SK-N-SH treated with all-trans-retinoic acid at 6 μM for 48 hours (cell line): ENCODE measurements at regions not wholly inside any gene's neighbourhood (a gene's known extent, or its start where the extent isn't known, plus 50 kb on each side); places are given as distances from the start of the nearest gene placed in this dataset.

ENCODE experiments used
- ATAC-seq: fragments of 200-7000 bp; cut with Tn5 transposase; 3 replicates; pipeline ENCODE4 v1.9.1; 2020; ENCODE audit warnings: mild to moderate bottlenecking, moderate library complexity
- BACH2 ChIP-seq: fragments of 250-450 bp; sonication (Bioruptor Pico); IDR thresholded peaks from 2 replicates; pipeline ENCODE4 v1.9.0; 2021; ENCODE audit warnings: mild to moderate bottlenecking, borderline replicate concordance
- CREB5 ChIP-seq: fragments of 250-450 bp; sonication (Bioruptor Pico); IDR thresholded peaks from 2 replicates; pipeline ENCODE4 v1.5.1; 2020; ENCODE audit warnings: low read depth, mild to moderate bottlenecking, moderate library complexity
- CSDC2 ChIP-seq: fragments of 250-450 bp; sonication (Bioruptor Pico); IDR thresholded peaks from 2 replicates; pipeline ENCODE4 v1.5.0; 2020; ENCODE audit warnings: mild to moderate bottlenecking, moderate library complexity
- CSRNP3 ChIP-seq: fragments of 250-450 bp; sonication (Bioruptor Pico); IDR thresholded peaks from 2 replicates; pipeline ENCODE4 v1.5.1; 2021; ENCODE audit warnings: mild to moderate bottlenecking, moderate library complexity
- GLIS3 ChIP-seq: fragments of 250-450 bp; sonication (Bioruptor Pico); IDR thresholded peaks from 2 replicates; pipeline ENCODE4 v1.5.0; 2020; ENCODE audit warnings: mild to moderate bottlenecking, moderate library complexity
- ISL1 ChIP-seq: fragments of 250-450 bp; sonication (Bioruptor Pico); IDR thresholded peaks from 2 replicates; pipeline ENCODE4 v2.1.2; 2022; ENCODE audit warnings: mild to moderate bottlenecking, moderate library complexity
- OSR1 ChIP-seq: fragments of 250-450 bp; sonication (Bioruptor Pico); IDR thresholded peaks from 2 replicates; pipeline ENCODE4 v1.8.0; 2022; ENCODE audit warnings: moderate library complexity, mild to moderate bottlenecking, inconsistent platforms
- POU6F1 ChIP-seq: fragments of 250-450 bp; sonication (Bioruptor Pico); IDR thresholded peaks from 2 replicates; pipeline ENCODE4 v1.8.0; 2021; ENCODE audit warnings: low read depth, mild to moderate bottlenecking, moderate library complexity, borderline replicate concordance
- PPARA ChIP-seq: fragments of 250-450 bp; sonication (Bioruptor Pico); IDR thresholded peaks from 2 replicates; pipeline ENCODE4 v1.5.0; 2020; ENCODE audit warnings: mild to moderate bottlenecking, borderline replicate concordance
- RARB ChIP-seq: fragments of 250-450 bp; sonication (Bioruptor Pico); IDR thresholded peaks from 2 replicates; pipeline ENCODE4 v1.8.0; 2021; ENCODE audit warnings: mild to moderate bottlenecking, moderate library complexity
- SNAI2 ChIP-seq: fragments of 250-450 bp; sonication (Bioruptor Pico); IDR thresholded peaks from 2 replicates; pipeline ENCODE4 v1.5.0; 2020; ENCODE audit warnings: mild to moderate bottlenecking, moderate library complexity
- TCF4 ChIP-seq: fragments of 250-450 bp; sonication (Bioruptor Pico); IDR thresholded peaks from 2 replicates; pipeline ENCODE4 v1.8.0; 2021; ENCODE audit warnings: mild to moderate bottlenecking, moderate library complexity, borderline replicate concordance
- TOX ChIP-seq: fragments of 250-450 bp; sonication (Bioruptor Pico); IDR thresholded peaks from 2 replicates; pipeline ENCODE4 v1.8.0; 2021; ENCODE audit warnings: mild to moderate bottlenecking, moderate library complexity, borderline replicate concordance
- TSHZ2 ChIP-seq: fragments of 250-450 bp; sonication (Bioruptor Pico); IDR thresholded peaks from 2 replicates; pipeline ENCODE4 v1.5.0; 2020; ENCODE audit warnings: mild to moderate bottlenecking, moderate library complexity
- ZC3H10 ChIP-seq: fragments of 250-450 bp; sonication (Bioruptor Pico); IDR thresholded peaks from 2 replicates; pipeline ENCODE4 v1.5.1; 2021; ENCODE audit warnings: mild to moderate bottlenecking, moderate library complexity
- ZFP3 ChIP-seq: fragments of 250-450 bp; sonication (Bioruptor Pico); IDR thresholded peaks from 2 replicates; pipeline ENCODE4 v1.5.0; 2020; ENCODE audit warnings: mild to moderate bottlenecking, moderate library complexity
- ZFP30 ChIP-seq: fragments of 450-650 bp; formaldehyde crosslinking; IDR thresholded peaks from 2 replicates; pipeline ENCODE4 v1.5.0; 2022; ENCODE audit warnings: mild to moderate bottlenecking, moderate library complexity
- ZNF565 ChIP-seq: fragments of 450-650 bp; formaldehyde crosslinking; conservative IDR thresholded peaks from 2 replicates; pipeline ENCODE4 v1.5.0; 2020; ENCODE audit warnings: low read depth, mild to moderate bottlenecking, moderate library complexity
- ZNF70 ChIP-seq: fragments of 450-650 bp; formaldehyde crosslinking; IDR thresholded peaks from 2 replicates; pipeline ENCODE4 v1.5.0; 2020; ENCODE audit warnings: mild to moderate bottlenecking, moderate library complexity
- ZNF8 ChIP-seq: fragments of 450-650 bp; formaldehyde crosslinking; IDR thresholded peaks from 2 replicates; pipeline ENCODE4 v1.5.0; 2020; ENCODE audit warnings: mild to moderate bottlenecking, moderate library complexity

GRCh38 chr2:55114597-55114996 lies 64.3 kb upstream of the RTN4 start:
- no peak for ATAC-seq

GRCh38 chr2:55114082-55114481 lies 63.8 kb upstream of the RTN4 start:
- no peak for ATAC-seq

More at GRCh38 chr2:55114597-55114996, 64.3 kb upstream of the RTN4 start:
- no peak for TF ChIP-seq ZFP30 (CRISPR knock-in tag)
- no peak for TF ChIP-seq POU6F1
- TF ChIP-seq ZNF8: no peak
- TF ChIP-seq BACH2 (CRISPR knock-in tag): no peak
- no peak for TF ChIP-seq OSR1 (CRISPR knock-in tag)
- no peak for TF ChIP-seq TOX (CRISPR knock-in tag)
- no peak for TF ChIP-seq CREB5 (CRISPR knock-in tag)
- TF ChIP-seq CSDC2 (CRISPR knock-in tag): no peak
- no peak for TF ChIP-seq TSHZ2 (CRISPR knock-in tag)
- TF ChIP-seq PPARA (CRISPR knock-in tag): no peak
- TF ChIP-seq ZC3H10 (CRISPR knock-in tag): no peak
- TF ChIP-seq ZNF70 (CRISPR knock-in tag): no peak
- TF ChIP-seq SNAI2 (CRISPR knock-in tag): no peak
- TF ChIP-seq GLIS3 (CRISPR knock-in tag): no peak
- TF ChIP-seq RARB: no peak
- no peak for TF ChIP-seq ZNF565 (CRISPR knock-in tag)
- TF ChIP-seq TCF4 (CRISPR knock-in tag): no peak
- TF ChIP-seq CSRNP3: no peak
- no peak for TF ChIP-seq ZFP3 (CRISPR knock-in tag)

More at GRCh38 chr2:55114082-55114481, 63.8 kb upstream of the RTN4 start:
- TF ChIP-seq ISL1 (CRISPR knock-in tag) (no peak), TSHZ2 (CRISPR knock-in tag) (no peak)
